GM12892 (cell line): ENCODE measurements at regions not wholly inside any gene's neighbourhood (a gene's known extent, or its start where the extent isn't known, plus 50 kb on each side); places are given as distances from the start of the nearest gene placed in this dataset.
"Not testable (repeated sequence)": the region's sequence is repeated elsewhere in the genome, so short reads cannot be mapped to it uniquely, and the experiment has no call there.

Source experiments
- POLR2A ChIP-seq: IDR thresholded peaks from 2 replicates; pipeline ENCODE4 v1.6.1; 2011; ENCODE audit warnings: low read depth, low read length, control low read depth
- POLR2AphosphoS5 ChIP-seq: IDR thresholded peaks from 2 replicates; pipeline ENCODE4 v1.6.1; 2011; ENCODE audit warnings: low read depth, low read length, control low read depth
- TAF1 ChIP-seq: IDR thresholded peaks from 2 replicates; pipeline ENCODE4 v1.6.1; 2011; ENCODE audit warnings: low read depth, mild to moderate bottlenecking, control low read depth, low read length, borderline replicate concordance

GRCh38 chr6:21757392-21757791 lies 163.8 kb downstream of the SOX4 start:
- TF ChIP-seq POLR2AphosphoS5, POLR2A, TAF1: not testable (repeated sequence)
